H1 (cell line): ENCODE measurements at regions not wholly inside any gene's neighbourhood (a gene's known extent, or its start where the extent isn't known, plus 50 kb on each side); places are given as distances from the start of the nearest gene placed in this dataset.

ENCODE experiments used
- CTCF ChIP-seq, 3 experiments: IDR thresholded peaks; 1 replicate in 2 of 3; 2 replicates in 1 of 3; pipeline versions ENCODE4 v1.5.1 to v1.6.1; 2011; ENCODE audit warnings: low read length in 3 of 3, mild to moderate bottlenecking in 3 of 3, inconsistent platforms in 2 of 3, low read depth in 1 of 3, moderate library complexity in 1 of 3; ENCODE audit not compliant: insufficient read depth in 1 of 3; ENCODE audit errors: control extremely low read depth in 1 of 3
- KDM1A ChIP-seq: fragments of 200-600, 300-600 bp; sonication (generic); IDR thresholded peaks from 2 replicates; pipeline ENCODE4 v1.7.1; 2016; ENCODE audit warnings: mild to moderate bottlenecking, low read length, borderline replicate concordance
- KDM5A ChIP-seq: fragments of 200-600 bp; IDR thresholded peaks from 2 replicates; pipeline ENCODE4 v1.7.1; 2012; ENCODE audit warnings: mild to moderate bottlenecking, low read length, inconsistent platforms, mixed read lengths
- RAD21 ChIP-seq, 2 experiments: IDR thresholded peaks in 1 of 2; conservative IDR thresholded peaks in 1 of 2; 2 replicates each; pipeline ENCODE4 v1.6.1; 2011; ENCODE audit warnings: low read depth in 2 of 2, low read length in 2 of 2, improper control_type of control experiment in 1 of 2, inconsistent platforms in 1 of 2, mild to moderate bottlenecking in 1 of 2, moderate library complexity in 1 of 2
- SIN3A ChIP-seq, 2 experiments: IDR thresholded peaks in 1 of 2; conservative IDR thresholded peaks in 1 of 2; 2 replicates each; pipeline ENCODE4 v1.6.1; 2011 to 2012; ENCODE audit warnings: low read length in 2 of 2, improper control_type of control experiment in 1 of 2, low read depth in 1 of 2, mild to moderate bottlenecking in 1 of 2

- TF ChIP-seq CTCF (IDR thresholded peaks at IDR 0.05; ENCODE audit: control extremely low read depth in 1 of 3, insufficient read depth in 1 of 3, low read depth in 1 of 3, low read length in 3 of 3) (no peak), RAD21 (IDR thresholded peaks at IDR 0.05 in 1 of 2, conservative IDR thresholded peaks at IDR 0.05 in 1 of 2; ENCODE audit: low read depth in 2 of 2, low read length in 2 of 2) (no peak), KDM5A (no peak), SIN3A (conservative IDR thresholded peaks at IDR 0.05 in 1 of 2, IDR thresholded peaks at IDR 0.05 in 1 of 2; ENCODE audit: low read depth in 1 of 2, low read length in 2 of 2) (no peak), KDM1A (no peak)
Observed at GRCh38 chr12:46942579-46942978, 116.8 kb upstream of the SLC38A4 start (continued).
